ENCODE measurements at regions not wholly inside any gene's neighbourhood (a gene's known extent, or its start where the extent isn't known, plus 50 kb on each side); places are given as distances from the start of the nearest gene placed in this dataset.

- H3K4me3 ChIP-seq (ENCODE audit: low read depth, low read length): no peak overlapping the region
- TF ChIP-seq, protein P1, sequence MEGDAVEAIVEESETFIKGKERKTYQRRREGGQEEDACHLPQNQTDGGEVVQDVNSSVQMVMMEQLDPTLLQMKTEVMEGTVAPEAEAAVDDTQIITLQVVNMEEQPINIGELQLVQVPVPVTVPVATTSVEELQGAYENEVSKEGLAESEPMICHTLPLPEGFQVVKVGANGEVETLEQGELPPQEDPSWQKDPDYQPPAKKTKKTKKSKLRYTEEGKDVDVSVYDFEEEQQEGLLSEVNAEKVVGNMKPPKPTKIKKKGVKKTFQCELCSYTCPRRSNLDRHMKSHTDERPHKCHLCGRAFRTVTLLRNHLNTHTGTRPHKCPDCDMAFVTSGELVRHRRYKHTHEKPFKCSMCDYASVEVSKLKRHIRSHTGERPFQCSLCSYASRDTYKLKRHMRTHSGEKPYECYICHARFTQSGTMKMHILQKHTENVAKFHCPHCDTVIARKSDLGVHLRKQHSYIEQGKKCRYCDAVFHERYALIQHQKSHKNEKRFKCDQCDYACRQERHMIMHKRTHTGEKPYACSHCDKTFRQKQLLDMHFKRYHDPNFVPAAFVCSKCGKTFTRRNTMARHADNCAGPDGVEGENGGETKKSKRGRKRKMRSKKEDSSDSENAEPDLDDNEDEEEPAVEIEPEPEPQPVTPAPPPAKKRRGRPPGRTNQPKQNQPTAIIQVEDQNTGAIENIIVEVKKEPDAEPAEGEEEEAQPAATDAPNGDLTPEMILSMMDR (conservative IDR thresholded peaks at IDR 0.05; ENCODE audit: low read depth, low read length): no peak
- no peak for DNase-seq (ENCODE audit: low read depth)
Observed at GRCh38 chr1:167145965-167146364, 52.1 kb downstream of the STYXL2 start.

- no peak for DNase-seq (ENCODE audit: low read depth)
- TF ChIP-seq, protein P1 (conservative IDR thresholded peaks at IDR 0.05; ENCODE audit: low read depth, low read length): no peak
- no peak overlapping the region for H3K4me3 ChIP-seq (ENCODE audit: low read depth, low read length)
Observed at GRCh38 chr1:167146903-167147539, 53.1 kb downstream of the STYXL2 start.

- TF ChIP-seq, protein P1 (conservative IDR thresholded peaks at IDR 0.05; ENCODE audit: low read depth, low read length): no peak
- no peak overlapping the region for H3K4me3 ChIP-seq (ENCODE audit: low read depth, low read length)
- DNase-seq (ENCODE audit: low read depth): no peak
Observed at GRCh38 chr1:167148421-167148820, 54.5 kb downstream of the STYXL2 start.

- no peak for DNase-seq (ENCODE audit: low read depth)
- TF ChIP-seq, protein P1 (conservative IDR thresholded peaks at IDR 0.05; ENCODE audit: low read depth, low read length): no peak
- no peak overlapping the region for H3K4me3 ChIP-seq (ENCODE audit: low read depth, low read length)
Observed at GRCh38 chr1:167149793-167150491, 56.1 kb downstream of the STYXL2 start.

DNA sequence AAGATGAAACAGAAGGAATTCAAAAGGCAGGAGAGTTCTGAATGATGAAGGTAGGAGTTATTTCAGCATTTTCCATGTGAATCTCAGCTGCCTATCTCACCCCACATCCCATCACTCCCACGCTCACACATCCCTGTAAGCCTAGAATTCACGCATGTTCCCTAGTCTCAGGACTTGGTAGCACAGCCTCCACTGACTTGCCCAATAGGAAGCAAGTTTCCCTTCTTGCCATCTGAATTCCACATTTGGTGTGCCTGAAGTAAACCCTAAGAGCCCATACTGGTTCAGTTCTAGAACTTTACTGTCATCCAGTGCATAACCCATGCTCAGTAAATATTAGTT is 56.6 kb downstream of the STYXL2 start:
- TF ChIP-seq, protein P1 (conservative IDR thresholded peaks at IDR 0.05; ENCODE audit: low read depth, low read length): no peak
- no peak overlapping the region for H3K4me3 ChIP-seq (ENCODE audit: low read depth, low read length)
- no peak for DNase-seq (ENCODE audit: low read depth)

GRCh38 chr1:167152192-167152876 is 58.5 kb downstream of the STYXL2 start:
- H3K4me3 ChIP-seq (ENCODE audit: low read depth, low read length): no peak overlapping the region
- TF ChIP-seq, protein P1 (conservative IDR thresholded peaks at IDR 0.05; ENCODE audit: low read depth, low read length): no peak
- DNase-seq (ENCODE audit: low read depth): no peak
